ENCODE measurements at regions not wholly inside any gene's neighbourhood (a gene's known extent, or its start where the extent isn't known, plus 50 kb on each side); places are given as distances from the start of the nearest gene placed in this dataset.

- TF ChIP-seq CTCF (conservative IDR thresholded peaks at IDR 0.05; ENCODE audit: control insufficient read depth, insufficient read depth, low read depth, low read length), result no peak
- H3K4me3 ChIP-seq (ENCODE audit: control insufficient read depth, low read depth, low read length), result no peak overlapping the region
- no peak for DNase-seq (ENCODE audit: low read depth)
Measured at GRCh38 chr12:132429602-132429945, 60.4 kb upstream of the FBRSL1 start.

- H3K4me3 ChIP-seq (ENCODE audit: control insufficient read depth, low read depth, low read length), result no peak overlapping the region
- TF ChIP-seq CTCF (conservative IDR thresholded peaks at IDR 0.05; ENCODE audit: control insufficient read depth, insufficient read depth, low read depth, low read length), result no peak
- DNase-seq (ENCODE audit: low read depth), result no peak
Measured at GRCh38 chr12:132428936-132429601, 60.9 kb upstream of the FBRSL1 start.

- no peak overlapping the region for H3K4me3 ChIP-seq (ENCODE audit: control insufficient read depth, low read depth, low read length)
- DNase-seq (ENCODE audit: low read depth), result no peak
- TF ChIP-seq CTCF (conservative IDR thresholded peaks at IDR 0.05; ENCODE audit: control insufficient read depth, insufficient read depth, low read depth, low read length), result no peak
Measured at GRCh38 chr12:132427999-132428935, 61.7 kb upstream of the FBRSL1 start.

GRCh38 chr12:132427174-132427768 is 62.7 kb upstream of the FBRSL1 start:
- DNase-seq (ENCODE audit: low read depth), result no peak
- no peak overlapping the region for H3K4me3 ChIP-seq (ENCODE audit: control insufficient read depth, low read depth, low read length)
- TF ChIP-seq CTCF (conservative IDR thresholded peaks at IDR 0.05; ENCODE audit: control insufficient read depth, insufficient read depth, low read depth, low read length), result no peak

GRCh38 chr12:132426349-132427173 is 63.4 kb upstream of the FBRSL1 start:
- no peak for DNase-seq (ENCODE audit: low read depth)
- TF ChIP-seq CTCF (conservative IDR thresholded peaks at IDR 0.05; ENCODE audit: control insufficient read depth, insufficient read depth, low read depth, low read length), result no peak
- H3K4me3 ChIP-seq (ENCODE audit: control insufficient read depth, low read depth, low read length), result no peak overlapping the region

- no peak overlapping the region for H3K4me3 ChIP-seq (ENCODE audit: control insufficient read depth, low read depth, low read length)
- no peak for TF ChIP-seq CTCF (conservative IDR thresholded peaks at IDR 0.05; ENCODE audit: control insufficient read depth, insufficient read depth, low read depth, low read length)
- no peak for DNase-seq (ENCODE audit: low read depth)
Measured at GRCh38 chr12:132424811-132425210, 65.1 kb upstream of the FBRSL1 start.

Data from fibroblast of mammary gland (primary cell).